Body of pancreas (tissue), 4 donors: ENCODE measurements at regions not wholly inside any gene's neighbourhood (a gene's known extent, or its start where the extent isn't known, plus 50 kb on each side); places are given as distances from the start of the nearest gene placed in this dataset.
A peak's percentile ranks its signal among the peaks of the same experiment; 100 is the strongest.

Experiments
- ATAC-seq: fragments of 150-250 bp; one replicate; pipeline ENCODE4 v1.9.1; 2016
- DNase-seq, 4 donors: peaks; one replicate each; pipeline ENCODE4 v3.0.0-alpha.2; 2019
- H3K27ac ChIP-seq, 4 donors: fragments of 200-600 bp; sonication (generic); 1 replicate in 3 of 4; 2 replicates in 1 of 4; pipeline versions ENCODE4 v1.5.1 to v1.6.1; 2016 to 2019; ENCODE audit warnings: mild to moderate bottlenecking in 1 of 4, mixed read lengths in 1 of 4, moderate library complexity in 1 of 4
- H3K27me3 ChIP-seq, 2 donors: fragments of 200-600 bp; sonication (generic); one replicate each; pipeline ENCODE4 v1.6.0; 2016; ENCODE audit warnings: mild to moderate bottlenecking in 1 of 2
- H3K36me3 ChIP-seq, 2 donors: fragments of 200-600 bp; sonication (generic); replicated peaks in 1 of 2; 2 replicates each; pipeline ENCODE4 v1.5.1; 2016; ENCODE audit warnings: low read depth in 2 of 2; ENCODE audit not compliant: insufficient read depth in 1 of 2
- H3K4me1 ChIP-seq: fragments of 200-600 bp; sonication (generic); one replicate; pipeline ENCODE4 v1.6.0; 2016
- H3K4me3 ChIP-seq, 2 donors: fragments of 200-600 bp; sonication (generic); 1 replicate in 1 of 2; 2 replicates in 1 of 2; pipeline ENCODE4 v1.5.1; 2016 to 2019
- H3K9me3 ChIP-seq, 3 donors: fragments of 200-600 bp; sonication (generic); 1 replicate in 2 of 3; 2 replicates in 1 of 3; pipeline ENCODE4 v1.5.1; 2016
- POLR2A ChIP-seq, 3 donors: fragments of 450-650 bp; IDR thresholded peaks; one replicate each; pipeline ENCODE4 v1.6.1; 2016; ENCODE audit warnings: antibody characterized with exemption in 3 of 3, mild to moderate bottlenecking in 2 of 3
- WGBS, 2 donors: methylation state at CpG; one replicate each; pipeline ENCODE4 v1.1.5; 2017; 5-methylcytosine and 5-hydroxymethylcytosine counted together
- intact Hi-C: fragments of 100-400 bp; cut with DNase I; formaldehyde crosslinking; loops from one replicate; pipeline ENCODE4 v1.15.1; 2023
- TF ChIP-seq, protein P1 (sequence below), 7 experiments: fragments of 450-650 bp in 4 of 7; fragments of 200-600 bp in 3 of 7; sonication (generic) in 3 of 7; IDR thresholded peaks; one replicate each; pipeline ENCODE4 v1.5.1; 2016 to 2019; ENCODE audit warnings: antibody characterized with exemption in 7 of 7

DNA sequence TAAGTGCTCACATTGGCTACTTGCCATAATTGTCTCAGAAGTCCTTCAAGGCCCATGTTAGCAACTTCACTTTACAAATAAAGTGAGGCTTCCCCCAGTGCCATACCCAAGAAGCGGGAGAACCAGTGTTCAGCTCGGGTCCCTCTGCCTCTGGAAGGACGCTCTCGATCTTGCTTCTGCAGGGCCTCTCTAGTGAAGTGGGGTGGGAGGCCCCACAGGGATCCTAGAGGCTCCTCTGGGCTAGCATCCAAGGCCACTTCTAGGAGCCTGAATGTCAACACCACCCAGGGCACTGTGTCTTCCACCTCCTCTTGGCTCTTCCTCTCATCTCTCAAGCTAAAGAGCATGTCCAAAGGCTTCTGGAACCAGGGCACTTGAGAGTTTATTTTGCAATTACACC is 282.5 kb downstream of the GADD45G start:
- Histone ChIP-seq H3K9me3 (no peaks in the 10 kb centered on the region), H3K27me3 (no peaks in the 10 kb centered on the region), H3K4me3 (no peak overlapping the region), H3K36me3 (no peaks in the 10 kb centered on the region), H3K4me1 (peaks cover 24% of the 10 kb centered on the region), H3K27ac (no peak overlapping the region)
- ATAC-seq = no peak
- TF ChIP-seq POLR2A (IDR thresholded peaks at IDR 0.05) = no peak
- TF ChIP-seq, protein P1, sequence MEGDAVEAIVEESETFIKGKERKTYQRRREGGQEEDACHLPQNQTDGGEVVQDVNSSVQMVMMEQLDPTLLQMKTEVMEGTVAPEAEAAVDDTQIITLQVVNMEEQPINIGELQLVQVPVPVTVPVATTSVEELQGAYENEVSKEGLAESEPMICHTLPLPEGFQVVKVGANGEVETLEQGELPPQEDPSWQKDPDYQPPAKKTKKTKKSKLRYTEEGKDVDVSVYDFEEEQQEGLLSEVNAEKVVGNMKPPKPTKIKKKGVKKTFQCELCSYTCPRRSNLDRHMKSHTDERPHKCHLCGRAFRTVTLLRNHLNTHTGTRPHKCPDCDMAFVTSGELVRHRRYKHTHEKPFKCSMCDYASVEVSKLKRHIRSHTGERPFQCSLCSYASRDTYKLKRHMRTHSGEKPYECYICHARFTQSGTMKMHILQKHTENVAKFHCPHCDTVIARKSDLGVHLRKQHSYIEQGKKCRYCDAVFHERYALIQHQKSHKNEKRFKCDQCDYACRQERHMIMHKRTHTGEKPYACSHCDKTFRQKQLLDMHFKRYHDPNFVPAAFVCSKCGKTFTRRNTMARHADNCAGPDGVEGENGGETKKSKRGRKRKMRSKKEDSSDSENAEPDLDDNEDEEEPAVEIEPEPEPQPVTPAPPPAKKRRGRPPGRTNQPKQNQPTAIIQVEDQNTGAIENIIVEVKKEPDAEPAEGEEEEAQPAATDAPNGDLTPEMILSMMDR (IDR thresholded peaks at IDR 0.05) = no peak
- WGBS, 2 donors = 95 to 98% methylated on average over 4 of the region's 4 CpGs
- intact Hi-C loops = no loop called here
- no peak for DNase-seq

DNA sequence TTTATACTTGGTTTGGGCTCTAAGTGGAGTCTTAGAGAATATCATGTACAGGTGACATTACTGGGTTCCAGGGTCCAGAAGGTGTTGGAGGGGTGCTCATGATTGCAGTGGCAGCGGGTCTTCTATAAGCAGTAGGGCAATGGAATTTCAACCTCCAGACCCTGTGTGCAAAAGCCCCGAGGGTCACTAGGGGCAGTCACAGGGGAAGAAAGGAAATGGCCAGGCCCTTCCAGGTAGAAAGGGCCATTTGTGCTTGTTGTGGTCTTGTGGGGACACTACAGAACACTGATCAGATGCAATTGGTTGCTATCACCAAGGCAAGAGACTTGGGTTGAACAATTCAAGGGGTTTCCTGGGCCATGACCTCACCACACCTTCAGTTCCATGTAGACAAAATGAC is 283.4 kb downstream of the GADD45G start:
- no peak for DNase-seq
- intact Hi-C loops = no loop called here
- 96% methylated on average over 2 of the region's 2 CpGs for WGBS, 2 donors
- Histone ChIP-seq H3K27me3 (no peaks in the 10 kb centered on the region), H3K4me1 (peaks cover 27% of the 10 kb centered on the region), H3K4me3 (no peak overlapping the region), H3K9me3 (no peaks in the 10 kb centered on the region), H3K36me3 (no peaks in the 10 kb centered on the region), H3K27ac (no peak overlapping the region)
- no peak for ATAC-seq
- TF ChIP-seq, protein P1 (IDR thresholded peaks at IDR 0.05) = no peak

DNA sequence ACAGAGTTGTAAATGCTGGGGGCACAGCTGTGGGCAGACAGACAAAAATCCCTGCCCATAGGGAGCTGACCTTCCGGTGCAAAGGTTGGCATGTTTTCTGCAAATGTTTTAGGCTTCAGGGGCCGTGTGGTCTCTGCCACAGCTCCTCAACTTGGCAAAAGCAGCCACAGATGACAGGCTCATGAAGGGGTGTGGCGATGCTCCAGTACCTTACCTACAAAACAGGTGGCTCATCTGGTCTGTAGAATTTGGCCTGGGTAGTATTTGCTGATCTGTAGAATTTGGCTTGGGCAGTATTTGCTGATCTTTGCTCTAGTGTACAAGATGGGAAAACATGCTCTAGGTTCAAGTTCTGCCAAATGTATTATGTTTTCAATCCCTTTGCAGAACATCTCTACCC is 283.9 kb downstream of the GADD45G start:
- WGBS, 2 donors = 40 to 54% methylated on average over 1 to 3 of the region's 3 CpGs
- TF ChIP-seq, protein P1 (IDR thresholded peaks at IDR 0.05) = no peak
- TF ChIP-seq POLR2A (IDR thresholded peaks at IDR 0.05) = no peak
- Histone ChIP-seq H3K27ac (no peak overlapping the region), H3K9me3 (no peaks in the 10 kb centered on the region), H3K4me1 (peaks cover 27% of the 10 kb centered on the region), H3K27me3 (no peaks in the 10 kb centered on the region), H3K36me3 (no peaks in the 10 kb centered on the region), H3K4me3 (no peak overlapping the region)
- ATAC-seq (peak; percentile 28), DNase-seq (no peak)
- intact Hi-C loops = no loop called here

GRCh38 chr9:89889865-89890264 is 285.1 kb downstream of the GADD45G start:
- WGBS, 2 donors = 84 to 94% methylated on average over 4 to 5 of the region's 5 CpGs
- DNase-seq (no peak), ATAC-seq (no peak)
- Histone ChIP-seq H3K4me1 (peaks cover 27% of the 10 kb centered on the region), H3K27ac (no peak overlapping the region), H3K9me3 (no peaks in the 10 kb centered on the region), H3K4me3 (no peak overlapping the region), H3K36me3 (no peaks in the 10 kb centered on the region), H3K27me3 (no peaks in the 10 kb centered on the region)
- TF ChIP-seq POLR2A (IDR thresholded peaks at IDR 0.05) = no peak
- TF ChIP-seq, protein P1 (IDR thresholded peaks at IDR 0.05) = no peak
- intact Hi-C loops = no loop called here

GRCh38 chr9:89890326-89890980 is 285.6 kb downstream of the GADD45G start:
- ATAC-seq (no peak), DNase-seq (no peak)
- TF ChIP-seq, protein P1 (IDR thresholded peaks at IDR 0.05) = no peak
- TF ChIP-seq POLR2A (IDR thresholded peaks at IDR 0.05) = no peak
- Histone ChIP-seq H3K4me3 (no peak overlapping the region), H3K27me3 (no peaks in the 10 kb centered on the region), H3K9me3 (no peaks in the 10 kb centered on the region), H3K27ac (no peak overlapping the region), H3K36me3 (no peaks in the 10 kb centered on the region), H3K4me1 (peaks cover 27% of the 10 kb centered on the region)
- intact Hi-C loops = no loop called here
- 73 to 77% methylated on average over 11 to 13 of the region's 14 CpGs for WGBS, 2 donors
